Fibroblast of lung (primary cell): ENCODE measurements at regions not wholly inside any gene's neighbourhood (a gene's known extent, or its start where the extent isn't known, plus 50 kb on each side); places are given as distances from the start of the nearest gene placed in this dataset.

Source experiments
- CTCF ChIP-seq, 2 donors: IDR thresholded peaks in 1 of 2; conservative IDR thresholded peaks in 1 of 2; 1 replicate in 1 of 2; 2 replicates in 1 of 2; pipeline ENCODE4 v1.5.1; 2011 to 2012; ENCODE audit warnings: low read length in 2 of 2, control low read depth in 1 of 2, inconsistent platforms in 1 of 2, low read depth in 1 of 2, mild to moderate bottlenecking in 1 of 2
- EZH2 ChIP-seq: IDR thresholded peaks from 2 replicates; pipeline ENCODE4 v1.5.1; 2012; ENCODE audit warnings: low read length, control low read depth, mild to moderate bottlenecking; ENCODE audit errors: missing control alignments

DNA sequence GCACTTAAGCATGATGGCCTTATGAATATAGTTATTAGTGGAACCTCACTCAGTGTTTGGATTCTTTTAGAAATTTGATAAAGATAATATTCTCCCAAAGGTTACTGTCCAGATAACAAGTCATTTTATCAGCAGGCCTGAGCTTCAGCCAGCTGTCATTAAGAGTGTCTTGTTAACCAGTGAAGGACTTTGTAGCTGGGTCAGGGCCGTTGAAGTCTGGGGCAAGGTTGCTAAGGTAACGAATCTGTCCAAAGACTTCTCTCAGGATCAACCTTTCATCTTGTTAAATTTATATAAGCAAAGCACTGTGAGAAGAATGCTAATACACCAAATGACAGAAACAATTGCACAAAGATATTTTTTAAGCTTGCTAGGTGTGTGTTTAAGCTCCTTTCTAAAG lies 271.3 kb upstream of the TMPO start:
- TF ChIP-seq CTCF (conservative IDR thresholded peaks at IDR 0.05 in 1 of 2, IDR thresholded peaks at IDR 0.05 in 1 of 2; ENCODE audit: low read depth in 1 of 2, low read length in 2 of 2) (no peak), EZH2 (no peak)
